Vagina (tissue), 2 donors: ENCODE measurements at regions not wholly inside any gene's neighbourhood (a gene's known extent, or its start where the extent isn't known, plus 50 kb on each side); places are given as distances from the start of the nearest gene placed in this dataset.

ENCODE experiments used
- POLR2A ChIP-seq, 2 donors: fragments of 450-650 bp; IDR thresholded peaks; one replicate each; pipeline ENCODE4 v1.6.1; 2017; ENCODE audit warnings: antibody characterized with exemption in 2 of 2, mild to moderate bottlenecking in 2 of 2, moderate library complexity in 2 of 2
- POLR2AphosphoS5 ChIP-seq, 2 donors: sonication (generic); formaldehyde crosslinking; IDR thresholded peaks; one replicate each; pipeline ENCODE4 v1.9.0; 2017; ENCODE audit warnings: antibody characterized with exemption in 2 of 2, mild to moderate bottlenecking in 2 of 2, low read depth in 1 of 2; ENCODE audit not compliant: insufficient read depth in 1 of 2
- TF ChIP-seq, protein P1 (sequence below), 3 experiments: fragments of 450-650 bp in 2 of 3; fragments of 200-600 bp in 1 of 3; sonication (generic) in 1 of 3; IDR thresholded peaks; one replicate each; pipeline ENCODE4 v1.5.1; 2017 to 2019; ENCODE audit warnings: antibody characterized with exemption in 3 of 3, mild to moderate bottlenecking in 2 of 3, moderate library complexity in 2 of 3

DNA sequence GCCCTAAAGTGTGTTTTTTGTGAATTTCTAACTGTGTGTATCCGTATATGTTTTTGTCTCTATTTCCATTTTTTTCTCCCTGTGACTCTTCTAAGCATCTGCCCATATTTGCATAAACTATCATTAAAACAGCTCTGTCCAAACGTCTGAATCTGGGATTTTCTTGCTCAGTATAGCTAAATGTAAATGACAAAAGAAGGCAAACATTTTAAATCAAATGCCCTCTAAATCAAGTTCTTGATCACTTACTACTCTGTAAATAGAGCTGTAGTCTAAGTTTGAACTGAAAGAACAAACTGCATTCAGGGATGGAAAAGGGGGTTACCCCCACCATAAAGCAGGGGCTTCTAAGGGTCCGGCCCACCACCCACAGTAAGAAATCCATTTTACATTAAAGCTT lies 432.0 kb upstream of the FAM241A start:
- TF ChIP-seq, protein P1, sequence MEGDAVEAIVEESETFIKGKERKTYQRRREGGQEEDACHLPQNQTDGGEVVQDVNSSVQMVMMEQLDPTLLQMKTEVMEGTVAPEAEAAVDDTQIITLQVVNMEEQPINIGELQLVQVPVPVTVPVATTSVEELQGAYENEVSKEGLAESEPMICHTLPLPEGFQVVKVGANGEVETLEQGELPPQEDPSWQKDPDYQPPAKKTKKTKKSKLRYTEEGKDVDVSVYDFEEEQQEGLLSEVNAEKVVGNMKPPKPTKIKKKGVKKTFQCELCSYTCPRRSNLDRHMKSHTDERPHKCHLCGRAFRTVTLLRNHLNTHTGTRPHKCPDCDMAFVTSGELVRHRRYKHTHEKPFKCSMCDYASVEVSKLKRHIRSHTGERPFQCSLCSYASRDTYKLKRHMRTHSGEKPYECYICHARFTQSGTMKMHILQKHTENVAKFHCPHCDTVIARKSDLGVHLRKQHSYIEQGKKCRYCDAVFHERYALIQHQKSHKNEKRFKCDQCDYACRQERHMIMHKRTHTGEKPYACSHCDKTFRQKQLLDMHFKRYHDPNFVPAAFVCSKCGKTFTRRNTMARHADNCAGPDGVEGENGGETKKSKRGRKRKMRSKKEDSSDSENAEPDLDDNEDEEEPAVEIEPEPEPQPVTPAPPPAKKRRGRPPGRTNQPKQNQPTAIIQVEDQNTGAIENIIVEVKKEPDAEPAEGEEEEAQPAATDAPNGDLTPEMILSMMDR (IDR thresholded peaks at IDR 0.05): no peak
- no peak for TF ChIP-seq POLR2AphosphoS5 (IDR thresholded peaks at IDR 0.05; ENCODE audit: insufficient read depth in 1 of 2, low read depth in 1 of 2)
- TF ChIP-seq POLR2A (IDR thresholded peaks at IDR 0.05): no peak
